HG02852 (cell line): ENCODE measurements at regions not wholly inside any gene's neighbourhood (a gene's known extent, or its start where the extent isn't known, plus 50 kb on each side); places are given as distances from the start of the nearest gene placed in this dataset.
"Not testable (repeated sequence)": the region's sequence is repeated elsewhere in the genome, so short reads cannot be mapped to it uniquely, and the experiment has no call there.

ENCODE experiments used
- ATAC-seq: cut with Tn5 transposase; IDR thresholded peaks from one replicate; pipeline ENCODE4 v1.9.1; 2021; ENCODE audit warnings: mild to moderate bottlenecking, moderate library complexity; ENCODE audit not compliant: unreplicated experiment

- no peak for ATAC-seq
Observed at GRCh38 chr6:11387707-11388430, 149.7 kb upstream of the TMEM170B start.

- ATAC-seq, result no peak
Observed at GRCh38 chr6:11386726-11387125, 150.8 kb upstream of the TMEM170B start.

- peak; percentile 72 for ATAC-seq
Observed at GRCh38 chr6:11386323-11386722, 151.2 kb upstream of the TMEM170B start.

- no peak for ATAC-seq
Observed at GRCh38 chr6:11384531-11385309, 152.3 kb upstream of the NEDD9 start.

GRCh38 chr6:11381801-11382513 is 149.5 kb upstream of the NEDD9 start:
- peak; percentile 71 for ATAC-seq

- ATAC-seq, result no peak
Observed at GRCh38 chr6:11380969-11381744, 148.7 kb upstream of the NEDD9 start.

- ATAC-seq, result no peak
Observed at GRCh38 chr6:11380549-11380948, 148.1 kb upstream of the NEDD9 start.

GRCh38 chr6:11379805-11380204 is 147.3 kb upstream of the NEDD9 start:
- no peak for ATAC-seq

- ATAC-seq, result no peak
Observed at GRCh38 chr6:11378639-11379038, 146.2 kb upstream of the NEDD9 start.

- peak; percentile 93 for ATAC-seq
Observed at GRCh38 chr6:11374036-11375010, 141.9 kb upstream of the NEDD9 start.

GRCh38 chr6:11373208-11373607 is 140.7 kb upstream of the NEDD9 start:
- ATAC-seq, result no peak

GRCh38 chr6:11372186-11372790 is 139.8 kb upstream of the NEDD9 start:
- ATAC-seq, result not testable (repeated sequence)

- no peak for ATAC-seq
Observed at GRCh38 chr6:11370191-11371018, 137.9 kb upstream of the NEDD9 start.

- ATAC-seq, result peak; percentile 38
Observed at GRCh38 chr6:11368760-11369159, 136.3 kb upstream of the NEDD9 start.

- ATAC-seq, result no peak
Observed at GRCh38 chr6:11368264-11368663, 135.8 kb upstream of the NEDD9 start.

- no peak for ATAC-seq
Observed at GRCh38 chr6:11367638-11368199, 135.3 kb upstream of the NEDD9 start.

- no peak for ATAC-seq
Observed at GRCh38 chr6:11366934-11367637, 134.6 kb upstream of the NEDD9 start.
